Right lobe of liver (tissue), 6 donors: ENCODE measurements at regions not wholly inside any gene's neighbourhood (a gene's known extent, or its start where the extent isn't known, plus 50 kb on each side); places are given as distances from the start of the nearest gene placed in this dataset.
"Not testable (repeated sequence)": the region's sequence is repeated elsewhere in the genome, so short reads cannot be mapped to it uniquely, and the experiment has no call there.

ENCODE experiments used
- ATAC-seq, 4 donors: fragments of 200-7000 bp; cut with Tn5 transposase; one replicate each; pipeline ENCODE4 v1.9.1; 2020; ENCODE audit warnings: mild to moderate bottlenecking in 4 of 4, moderate library complexity in 4 of 4
- DNase-seq, 3 donors: peaks; one replicate each; pipeline ENCODE4 v3.0.0-alpha.2; 2020
- H3K27ac ChIP-seq, 3 donors: fragments of 200-600 bp; one replicate each; pipeline ENCODE4 v1.8.0; 2022
- H3K27me3 ChIP-seq, 2 donors: fragments of 200-600 bp; one replicate each; pipeline ENCODE4 v1.8.0; 2022
- H3K36me3 ChIP-seq, 4 donors: fragments of 200-600 bp; sonication (generic) in 1 of 4; one replicate each; pipeline versions ENCODE4 v1.5.1 to v1.8.0; 2017 to 2022; ENCODE audit warnings: control low read depth in 1 of 4
- H3K4me1 ChIP-seq, 4 donors: fragments of 200-600 bp; sonication (generic) in 1 of 4; one replicate each; pipeline versions ENCODE4 v1.5.1 to v1.8.0; 2017 to 2022; ENCODE audit warnings: control low read depth in 1 of 4
- H3K4me3 ChIP-seq, 3 donors: fragments of 200-600 bp; one replicate each; pipeline ENCODE4 v1.8.0; 2022
- H3K9me3 ChIP-seq, 4 donors: fragments of 200-600 bp; sonication (generic) in 1 of 4; one replicate each; pipeline versions ENCODE4 v1.5.1 to v1.8.0; 2017 to 2022; ENCODE audit warnings: control low read depth in 1 of 4
- WGBS: methylation state at CpG from one replicate; pipeline ENCODE4 v1.1.6; 2018; ENCODE audit warnings: low coverage, low lambda C conversion rate; ENCODE audit not compliant: insufficient coverage; ENCODE audit errors: missing lambda C conversion rate; 5-methylcytosine and 5-hydroxymethylcytosine counted together
- intact Hi-C, 2 donors: fragments of 100-400 bp; cut with DNase I; formaldehyde crosslinking; loops; one replicate each; pipeline versions ENCODE4 v1.11.2 to v1.14.1; 2022
- donor health status: DM: no; HTN: yes; CAD: no.
- donor health status: DM: no; HTN: no; CAD: no.
- donor health status: DM: no; HTN: no; CAD: no.
- donor health status: DM: no; HTN: yes; CAD: no.
- donor health status: DM: no; HTN: yes; CAD: no.

DNA sequence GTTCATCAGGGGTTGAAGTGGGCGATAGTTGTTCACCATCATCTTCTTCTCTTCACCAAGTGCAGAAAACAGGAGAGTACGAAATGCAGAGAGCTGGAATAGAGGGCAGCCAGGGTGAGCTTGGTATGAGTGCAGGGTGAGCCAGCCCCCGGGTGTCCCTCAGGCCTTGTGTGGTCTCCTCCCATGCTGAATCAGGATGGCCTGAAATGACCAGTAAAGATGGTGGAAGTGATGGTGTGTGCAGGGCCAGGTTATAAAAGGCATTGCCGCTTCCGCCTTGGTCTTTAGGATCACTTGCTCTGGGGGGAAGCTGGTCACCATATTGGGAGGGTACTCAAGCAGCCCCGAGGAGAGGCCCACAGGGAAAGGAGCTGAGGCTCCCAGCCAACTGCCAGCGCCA is 66.4 kb upstream of the METTL9 start:
- H3K4me3 ChIP-seq, intact Hi-C loops, H3K27me3 ChIP-seq, H3K36me3 ChIP-seq, DNase-seq, H3K4me1 ChIP-seq, H3K9me3 ChIP-seq, H3K27ac ChIP-seq: not testable (repeated sequence)
- 93% methylated on average over 6 of the region's 7 CpGs for WGBS
- peak in 2 of 4 donors; percentile 13 to 26 for ATAC-seq

GRCh38 chr16:21533474-21533873 is 65.9 kb upstream of the METTL9 start:
- H3K4me1 ChIP-seq, DNase-seq, H3K36me3 ChIP-seq, ATAC-seq, intact Hi-C loops, H3K27me3 ChIP-seq, H3K9me3 ChIP-seq, H3K4me3 ChIP-seq, H3K27ac ChIP-seq: not testable (repeated sequence)
- 98% methylated on average over 8 of the region's 10 CpGs for WGBS

GRCh38 chr16:21534561-21534960 is 64.8 kb upstream of the METTL9 start:
- H3K4me1 ChIP-seq, intact Hi-C loops, H3K9me3 ChIP-seq, H3K36me3 ChIP-seq, H3K27me3 ChIP-seq, DNase-seq, H3K4me3 ChIP-seq, H3K27ac ChIP-seq: not testable (repeated sequence)
- ATAC-seq, result peak in 2 of 4 donors; percentile 14 to 25
- WGBS, result 79% methylated on average over 6 of the region's 7 CpGs

DNA sequence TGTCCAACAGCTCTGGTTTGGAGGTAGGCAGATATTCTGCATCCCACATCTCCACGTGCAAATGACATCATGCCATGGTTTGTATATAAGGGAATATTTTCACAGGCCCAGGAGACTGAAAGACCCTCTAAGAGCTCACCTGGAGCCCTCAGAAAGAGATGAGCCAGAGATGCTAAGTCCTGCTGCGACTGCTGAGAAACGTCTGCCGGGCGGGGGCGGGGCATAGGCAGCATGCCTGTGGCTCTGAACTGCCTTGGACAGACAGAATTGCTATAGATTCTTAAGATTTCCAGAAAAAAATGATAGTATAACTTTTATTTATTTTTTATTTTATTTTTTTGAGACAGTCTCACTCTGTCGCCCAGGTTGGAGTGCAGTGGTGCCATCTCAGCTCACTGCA is 64.2 kb upstream of the METTL9 start:
- H3K27ac ChIP-seq, H3K27me3 ChIP-seq, intact Hi-C loops, H3K9me3 ChIP-seq, H3K36me3 ChIP-seq, ATAC-seq, H3K4me1 ChIP-seq, DNase-seq, H3K4me3 ChIP-seq: not testable (repeated sequence)
- WGBS, result 77% methylated on average over 5 of the region's 7 CpGs

DNA sequence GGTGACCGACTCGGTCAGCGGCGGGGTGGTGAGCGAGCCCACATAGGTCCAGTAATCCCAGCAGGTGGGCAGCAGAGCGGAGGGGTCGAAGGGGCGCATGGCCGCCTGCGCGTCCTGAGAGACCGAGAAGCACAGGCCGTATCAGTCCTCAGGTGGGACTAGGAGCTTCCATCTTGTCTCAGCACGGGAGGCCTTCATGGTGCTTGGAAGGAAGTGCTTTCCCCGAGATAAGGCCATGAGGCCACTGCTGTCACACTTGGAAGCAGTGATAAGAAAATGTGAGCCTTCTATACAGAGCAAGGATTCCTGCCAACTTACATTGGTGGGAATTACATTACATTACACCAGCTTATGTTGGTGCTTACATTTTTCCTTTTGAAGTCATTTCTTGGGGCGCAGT is 62.6 kb upstream of the METTL9 start:
- H3K36me3 ChIP-seq, H3K4me1 ChIP-seq, intact Hi-C loops, DNase-seq, H3K27me3 ChIP-seq, H3K27ac ChIP-seq, H3K4me3 ChIP-seq, H3K9me3 ChIP-seq: not testable (repeated sequence)
- ATAC-seq, result peak in 2 of 4 donors; percentile 14 to 27
- WGBS, result 91% methylated on average over 10 of the region's 16 CpGs

DNA sequence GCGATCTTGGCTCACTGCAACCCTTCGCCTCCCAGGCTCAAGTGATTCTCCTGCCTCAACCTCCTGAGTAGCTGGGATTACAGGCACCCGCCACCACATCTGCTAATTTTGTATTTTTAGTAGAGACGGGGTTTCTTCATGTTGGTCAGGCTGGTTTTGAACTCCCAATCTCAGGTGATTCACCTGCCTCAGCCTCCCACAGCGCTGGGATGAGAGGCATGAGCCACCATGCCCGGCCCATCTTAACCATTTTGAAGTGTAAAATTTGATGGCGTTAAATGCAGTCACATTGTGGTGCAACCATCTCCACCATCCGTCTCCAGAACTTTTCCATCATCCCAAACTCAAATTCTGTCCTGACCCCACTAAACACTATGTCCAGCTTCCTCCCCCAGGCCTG is 61.8 kb upstream of the METTL9 start:
- 96% methylated on average over 6 of the region's 8 CpGs for WGBS
- H3K4me1 ChIP-seq, H3K27me3 ChIP-seq, H3K27ac ChIP-seq, intact Hi-C loops, H3K36me3 ChIP-seq, ATAC-seq, DNase-seq, H3K9me3 ChIP-seq, H3K4me3 ChIP-seq: not testable (repeated sequence)

DNA sequence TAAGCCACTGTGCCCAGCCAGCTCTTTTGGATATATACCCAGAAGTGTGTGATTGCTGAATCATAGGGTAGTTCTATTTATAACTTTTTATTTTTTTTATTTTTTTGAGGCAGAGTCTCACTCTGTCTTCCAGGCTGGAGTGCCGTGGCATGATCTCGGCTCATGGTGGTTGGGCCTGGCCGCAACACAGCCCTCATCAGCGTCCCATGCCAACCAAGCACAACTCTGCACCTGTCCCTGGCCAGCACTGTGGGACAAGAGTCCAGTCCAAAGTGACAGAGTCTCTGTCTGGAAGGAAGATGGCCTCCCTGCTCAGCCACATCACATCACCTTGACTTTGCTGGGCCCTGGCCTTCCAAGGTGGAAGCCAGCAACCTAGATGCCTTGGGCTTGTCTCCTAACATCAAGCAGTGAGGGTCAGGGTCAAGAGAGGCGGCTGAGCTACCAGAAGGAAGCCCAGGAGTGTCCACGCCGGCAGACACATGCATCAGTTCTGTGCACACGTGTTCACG is 60.2 kb upstream of the METTL9 start:
- DNase-seq, H3K9me3 ChIP-seq, H3K27me3 ChIP-seq, H3K4me1 ChIP-seq, H3K27ac ChIP-seq, H3K36me3 ChIP-seq, H3K4me3 ChIP-seq, intact Hi-C loops: not testable (repeated sequence)
- ATAC-seq, result peak; percentile 25 to 69 (median 42)
- WGBS, result 68% methylated on average over 9 of the region's 9 CpGs

- H3K4me1 ChIP-seq, H3K4me3 ChIP-seq, H3K9me3 ChIP-seq, DNase-seq, H3K27ac ChIP-seq, intact Hi-C loops, H3K36me3 ChIP-seq, H3K27me3 ChIP-seq: not testable (repeated sequence)
- ATAC-seq, result peak; percentile 14 to 56 (median 39)
- 67% methylated on average over 20 of the region's 21 CpGs for WGBS
These were observed 58.5 kb upstream of the METTL9 start for GRCh38 chr16:21540770-21541433.

DNA sequence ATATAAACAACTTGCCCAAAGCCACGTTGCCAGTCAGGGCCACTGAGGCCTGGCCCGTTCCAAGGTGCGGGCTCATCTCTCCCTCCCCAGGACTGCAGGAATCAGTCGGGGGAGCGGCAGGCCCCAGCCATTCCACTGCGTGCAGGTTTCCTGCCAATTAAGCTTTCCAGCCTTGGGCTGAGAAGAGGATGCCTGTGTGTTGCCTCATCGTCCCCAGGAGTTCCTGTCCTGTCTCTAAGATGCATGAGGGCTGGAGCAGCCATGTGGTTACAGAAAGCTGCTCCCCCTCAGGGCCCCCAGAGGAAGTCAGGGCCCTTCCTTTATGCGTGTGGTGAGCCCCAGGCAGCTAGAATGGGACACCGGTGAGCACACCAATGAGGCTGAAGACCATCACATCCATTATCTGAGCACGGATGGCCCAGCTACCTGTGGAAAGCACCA is 57.7 kb upstream of the METTL9 start:
- H3K9me3 ChIP-seq, intact Hi-C loops, H3K4me1 ChIP-seq, H3K27me3 ChIP-seq, H3K4me3 ChIP-seq, H3K27ac ChIP-seq, H3K36me3 ChIP-seq, DNase-seq: not testable (repeated sequence)
- peak; percentile 20 to 31 (median 20) for ATAC-seq
- 50% methylated on average over 7 of the region's 10 CpGs for WGBS

- intact Hi-C loops, DNase-seq, H3K4me3 ChIP-seq, H3K27me3 ChIP-seq, H3K9me3 ChIP-seq, H3K4me1 ChIP-seq, H3K27ac ChIP-seq, ATAC-seq, H3K36me3 ChIP-seq: not testable (repeated sequence)
- 75% methylated on average over 10 of the region's 15 CpGs for WGBS
These were observed 57.3 kb upstream of the METTL9 start for GRCh38 chr16:21542075-21542474.

- DNase-seq, result not testable (repeated sequence)
These were observed 56.8 kb upstream of the METTL9 start for GRCh38 chr16:21542491-21543124.

More at GRCh38 chr16:21542491-21543124, 56.8 kb upstream of the METTL9 start:
- H3K27ac ChIP-seq, ATAC-seq, H3K9me3 ChIP-seq, intact Hi-C loops, H3K4me1 ChIP-seq, H3K36me3 ChIP-seq, H3K4me3 ChIP-seq, H3K27me3 ChIP-seq: not testable (repeated sequence)
- WGBS, result 70% methylated on average over 2 of the region's 15 CpGs
